Cardiac fibroblast (primary cell): ENCODE measurements at regions not wholly inside any gene's neighbourhood (a gene's known extent, or its start where the extent isn't known, plus 50 kb on each side); places are given as distances from the start of the nearest gene placed in this dataset.

Experiments
- DNase-seq, 2 donors: peaks; one replicate each; pipeline versions ENCODE4 v3.0.0 to v3.0.0-alpha.2; 2010; ENCODE audit warnings: low read depth in 2 of 2
- H3K4me3 ChIP-seq, 2 donors: replicated peaks in 1 of 2; 1 replicate in 1 of 2; 2 replicates in 1 of 2; pipeline ENCODE4 v1.5.1; 2011; ENCODE audit warnings: low read depth in 2 of 2, low read length in 2 of 2, mild to moderate bottlenecking in 2 of 2, moderate library complexity in 1 of 2
- CTCF ChIP-seq: IDR thresholded peaks from one replicate; pipeline ENCODE4 v1.5.1; 2011; ENCODE audit warnings: low read depth, mild to moderate bottlenecking, low read length, inconsistent platforms

GRCh38 chr1:115401676-115402075, 63.6 kb upstream of the NGF start:
- no peak for TF ChIP-seq CTCF
- no peak for DNase-seq
- H3K4me3 ChIP-seq = no peak overlapping the region

DNA sequence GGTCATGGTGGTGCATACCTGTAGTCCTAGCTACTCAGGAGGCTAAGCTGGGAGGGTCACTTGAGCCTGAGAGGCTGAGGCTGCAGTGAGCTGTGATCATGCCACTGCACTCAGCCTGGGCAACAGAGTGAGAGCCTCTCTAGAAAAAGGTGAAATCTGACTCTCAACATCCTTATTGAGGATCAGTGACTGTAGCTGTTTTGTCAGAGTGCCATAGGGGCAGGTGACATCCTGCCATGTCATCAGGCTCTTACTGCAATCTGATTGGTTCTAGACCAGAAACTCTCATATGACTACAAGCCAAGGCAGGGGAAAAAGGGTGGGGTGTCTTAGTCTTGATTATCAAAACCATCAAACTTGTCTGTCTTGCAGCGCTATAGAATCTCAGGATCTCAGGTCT, 62.8 kb upstream of the NGF start:
- DNase-seq = no peak
- H3K4me3 ChIP-seq = no peak overlapping the region
- TF ChIP-seq CTCF = no peak

DNA sequence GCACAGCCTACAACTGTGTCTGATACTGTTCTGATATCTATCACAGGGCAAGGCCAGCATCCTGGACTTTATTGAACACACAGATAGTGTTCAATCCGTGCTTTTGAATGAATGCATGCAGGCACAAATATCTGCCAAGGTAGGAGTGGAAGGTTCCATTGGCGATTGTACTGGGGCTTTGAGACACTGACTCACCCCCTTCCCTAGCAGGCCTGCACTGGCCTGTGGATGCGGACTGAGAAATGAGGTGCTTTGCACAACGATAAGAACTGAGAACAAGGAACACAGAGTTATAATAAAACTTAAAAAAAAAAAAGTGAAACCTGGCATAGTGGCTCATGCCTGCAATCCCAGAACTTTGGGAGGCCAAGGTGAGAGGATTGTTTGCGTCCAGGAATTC, 62.4 kb upstream of the NGF start:
- no peak for DNase-seq
- no peak for TF ChIP-seq CTCF
- H3K4me3 ChIP-seq = no peak overlapping the region

DNA sequence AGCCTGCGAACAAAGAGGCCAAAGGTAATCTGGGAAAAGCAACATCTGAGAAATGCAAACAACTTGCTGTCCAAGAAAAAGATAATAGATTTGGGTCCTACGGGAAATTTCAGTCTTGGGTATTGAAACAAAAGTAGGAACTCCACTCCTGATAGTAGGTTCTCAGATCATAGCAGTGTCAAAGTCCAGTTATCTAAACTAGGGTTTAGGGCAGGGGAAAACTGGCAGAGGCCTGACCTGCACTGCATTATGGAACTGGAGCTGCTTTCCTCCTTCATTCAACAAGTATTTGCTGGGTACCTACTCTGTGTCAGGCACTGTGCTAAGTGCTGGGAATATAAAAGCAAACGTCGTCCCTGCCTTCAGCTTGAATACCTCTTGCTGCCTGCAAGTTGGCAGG, 60.7 kb upstream of the NGF start:
- H3K4me3 ChIP-seq = no peak overlapping the region
- DNase-seq = no peak
- no peak for TF ChIP-seq CTCF
